ENCODE measurements at regions not wholly inside any gene's neighbourhood (a gene's known extent, or its start where the extent isn't known, plus 50 kb on each side); places are given as distances from the start of the nearest gene placed in this dataset.
A peak's percentile ranks its signal among the peaks of the same experiment; 100 is the strongest.

DNA sequence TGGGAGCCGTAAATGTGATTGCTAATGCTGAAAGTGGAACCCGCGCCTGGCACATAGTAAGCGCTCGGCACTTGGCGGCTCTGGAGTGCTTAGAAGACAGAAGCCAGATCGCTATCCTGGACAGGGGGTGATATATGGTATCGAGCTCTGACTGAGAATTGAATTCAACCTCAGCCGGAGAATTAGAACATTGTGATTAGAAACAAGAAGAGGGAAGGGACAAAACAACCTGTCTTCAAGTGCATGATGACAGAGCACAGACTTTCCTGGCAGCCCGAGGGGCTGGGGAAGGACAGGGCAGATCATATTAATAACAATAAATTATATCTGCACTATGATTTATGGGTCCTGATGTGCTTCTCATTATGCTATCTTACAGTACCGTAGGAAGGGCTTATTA is 66.9 kb upstream of the TBX3 start:
- Histone ChIP-seq H3K79me2 (ENCODE audit: control insufficient read depth in 1 of 2, insufficient read depth in 2 of 2, low read length in 2 of 2) (no peaks in the 10 kb centered on the region), H3K27me3 (replicated peaks in 1 of 4; ENCODE audit: control insufficient read depth in 3 of 4, extremely low read depth in 1 of 4, insufficient read depth in 3 of 4, low read length in 3 of 4) (peaks cover 0 to 7% (median 2%) of the 10 kb centered on the region in 4 experiments; a peak in 4 of 7 replicates), H2BK5ac (ENCODE audit: low read depth, low read length) (no peak overlapping the region), H2AFZ (ENCODE audit: low read length) (no peak overlapping the region), H3K27ac (ENCODE audit: low read depth, low read length) (no peak overlapping the region), H3K18ac (ENCODE audit: extremely low read depth, low read length) (0 out of 2 replicates have a peak overlapping the region, but pooled peaks have one; percentile 27), H4K8ac (ENCODE audit: extremely low read depth, insufficient read depth, low read length) (no peak overlapping the region), H3K14ac (ENCODE audit: insufficient read length) (no peak overlapping the region), H4K91ac (replicated peaks; ENCODE audit: insufficient read length, low read length) (no peak overlapping the region), H2BK15ac (ENCODE audit: low read length) (no peak overlapping the region), H4K5ac (ENCODE audit: insufficient read length, low read depth, low read length) (no peak overlapping the region), H3K4me2 (ENCODE audit: insufficient read depth in 1 of 2, low read depth in 2 of 2, low read length in 2 of 2) (no peak overlapping the region; a peak in 1 of 4 replicates), H3K4me3 (ENCODE audit: extremely low read depth in 1 of 4, insufficient read depth in 2 of 4, low read depth in 3 of 4, low read length in 4 of 4) (no peak overlapping the region), H3K79me1 (ENCODE audit: low read depth, low read length) (no peaks in the 10 kb centered on the region), H3K36me3 (ENCODE audit: control insufficient read depth in 2 of 4, insufficient read depth in 4 of 4, low read length in 3 of 4) (no peaks in the 10 kb centered on the region), H2AK5ac (ENCODE audit: low read depth, low read length) (no peak overlapping the region), H2BK120ac (replicated peaks; ENCODE audit: low read depth, low read length) (no peak overlapping the region), H3K23me2 (ENCODE audit: low read depth, low read length) (no peaks in the 10 kb centered on the region; the same call in 1 of the 2 replicates), H3K9me3 (ENCODE audit: insufficient read depth in 2 of 2, low read depth in 1 of 2, low read length in 1 of 2) (no peaks in the 10 kb centered on the region), H3K9ac (replicated peaks in 1 of 4; ENCODE audit: extremely low read depth in 1 of 4, low read depth in 3 of 4, low read length in 3 of 4) (no peak overlapping the region), H3K23ac (ENCODE audit: insufficient read length) (no peak overlapping the region), H3K4me1 (replicated peaks in 1 of 4; ENCODE audit: control insufficient read depth in 3 of 4, insufficient read depth in 4 of 4, low read length in 3 of 4) (peaks cover 0 to 16% (median 11%) of the 10 kb centered on the region in 4 experiments), H2BK20ac (ENCODE audit: low read length) (no peak overlapping the region), H4K20me1 (replicated peaks in 1 of 2; ENCODE audit: control insufficient read depth in 1 of 2, insufficient read depth in 2 of 2, low read length in 2 of 2) (no peaks in the 10 kb centered on the region), H3K4ac (replicated peaks; ENCODE audit: insufficient read length, low read depth, low read length) (no peak overlapping the region), H2BK12ac (ENCODE audit: low read depth, low read length) (no peak overlapping the region), H3K56ac (replicated peaks; ENCODE audit: insufficient read length, low read depth, low read length) (no peak overlapping the region)
- WGBS, 2 experiments (ENCODE audit: extremely low coverage in 1 of 2, insufficient coverage in 1 of 2, insufficient read length in 1 of 2, insufficient replicate concordance in 2 of 2, low coverage in 1 of 2, low lambda C conversion rate in 2 of 2, missing lambda C conversion rate in 1 of 2): 94% methylated on average over 11 of the region's 11 CpGs; no CpG with 5 or more reads in 1 of the 2 experiments
- POLR2A ChIA-PET (ENCODE audit: partially characterized antibody): interaction anchor here (1.2 kb wide), 1 partner anchor 10 kb away, joined by 3 read pairs; no protein-coding TSS in a partner anchor
- DNase-seq (ENCODE audit: low read depth in 1 of 2, low spot score in 2 of 2) (no peak), FAIRE-seq (no peak)
- CTCF ChIA-PET (ENCODE audit: partially characterized antibody): interaction anchor here (0.7 kb wide), 1 partner anchor 17 kb away, joined by 3 read pairs; no protein-coding TSS in a partner anchor
- TF ChIP-seq TAF7 (optimal IDR thresholded peaks at IDR 0.05; ENCODE audit: borderline replicate concordance, low read depth, low read length) (no peak), SAP30 (IDR thresholded peaks at IDR 0.05; ENCODE audit: insufficient read depth, insufficient replicate concordance, low read length) (no peak)

Data from H1 (cell line).